Liver (tissue), 3 donors: ENCODE measurements at regions not wholly inside any gene's neighbourhood (a gene's known extent, or its start where the extent isn't known, plus 50 kb on each side); places are given as distances from the start of the nearest gene placed in this dataset.

Experiments
- CTCF ChIP-seq: fragments of 150-350 bp; IDR thresholded peaks from 2 replicates; pipeline ENCODE4 v1.5.1; 2017; ENCODE audit warnings: improper control_type of control experiment, low read depth, low read length; ENCODE audit not compliant: missing input control
- EGR1 ChIP-seq, 2 donors: IDR thresholded peaks; 2 replicates each; pipeline ENCODE4 v1.6.1; 2016 to 2018; ENCODE audit warnings: antibody characterized with exemption in 2 of 2, low read depth in 2 of 2
- GABPA ChIP-seq, 2 donors: IDR thresholded peaks in 1 of 2; conservative IDR thresholded peaks in 1 of 2; 2 replicates each; pipeline ENCODE4 v1.6.1; 2016; ENCODE audit warnings: antibody characterized with exemption in 2 of 2, mild to moderate bottlenecking in 1 of 2, moderate library complexity in 1 of 2
- HNF4G ChIP-seq: IDR thresholded peaks from 2 replicates; pipeline ENCODE4 v1.6.1; 2016; ENCODE audit warnings: antibody characterized with exemption
- JUND ChIP-seq, 2 donors: IDR thresholded peaks; 2 replicates each; pipeline ENCODE4 v1.6.1; 2016; ENCODE audit warnings: antibody characterized with exemption in 2 of 2
- NR2F2 ChIP-seq: IDR thresholded peaks from 2 replicates; pipeline ENCODE4 v1.6.1; 2016; ENCODE audit warnings: antibody characterized with exemption
- RAD21 ChIP-seq, 2 donors: IDR thresholded peaks; 2 replicates each; pipeline ENCODE4 v1.6.1; 2016; ENCODE audit warnings: antibody characterized with exemption in 2 of 2, mild to moderate bottlenecking in 2 of 2
- RXRA ChIP-seq, 2 donors: IDR thresholded peaks; 2 replicates each; pipeline ENCODE4 v1.6.1; 2017 to 2018; ENCODE audit warnings: antibody characterized with exemption in 2 of 2, mild to moderate bottlenecking in 1 of 2
- SP1 ChIP-seq: IDR thresholded peaks from 2 replicates; pipeline ENCODE4 v1.6.1; 2018; ENCODE audit warnings: antibody characterized with exemption, mild to moderate bottlenecking
- TAF1 ChIP-seq: conservative IDR thresholded peaks from 2 replicates; pipeline ENCODE4 v1.6.1; 2016; ENCODE audit warnings: antibody characterized with exemption, mild to moderate bottlenecking
- YY1 ChIP-seq: IDR thresholded peaks from 2 replicates; pipeline ENCODE4 v1.6.1; 2016; ENCODE audit warnings: antibody characterized with exemption, mild to moderate bottlenecking
- TF ChIP-seq, protein P1 (sequence below): IDR thresholded peaks from 2 replicates; pipeline ENCODE4 v1.6.1; 2016; ENCODE audit warnings: antibody characterized with exemption
- TF ChIP-seq, protein P2 (sequence below): IDR thresholded peaks from 2 replicates; pipeline ENCODE4 v1.6.1; 2016; ENCODE audit warnings: antibody characterized with exemption, mild to moderate bottlenecking
- TF ChIP-seq, protein P3 (sequence below): IDR thresholded peaks from 2 replicates; pipeline ENCODE4 v1.6.1; 2016; ENCODE audit warnings: antibody characterized with exemption
- donor health status: healthy.
- donor health status: healthy.

GRCh38 chr2:200199576-200200263 lies 106.8 kb upstream of the SPATS2L start:
- TF ChIP-seq CTCF, result no peak
- TF ChIP-seq HNF4G, result no peak
- TF ChIP-seq, protein P1, sequence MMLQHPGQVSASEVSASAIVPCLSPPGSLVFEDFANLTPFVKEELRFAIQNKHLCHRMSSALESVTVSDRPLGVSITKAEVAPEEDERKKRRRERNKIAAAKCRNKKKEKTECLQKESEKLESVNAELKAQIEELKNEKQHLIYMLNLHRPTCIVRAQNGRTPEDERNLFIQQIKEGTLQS, result no peak
- TF ChIP-seq RAD21 (IDR thresholded peaks at IDR 0.05), result no peak
- no peak for TF ChIP-seq YY1
- no peak for TF ChIP-seq RXRA (IDR thresholded peaks at IDR 0.05)
- no peak for TF ChIP-seq EGR1 (IDR thresholded peaks at IDR 0.05; ENCODE audit: low read depth in 2 of 2)
- TF ChIP-seq GABPA (IDR thresholded peaks at IDR 0.05 in 1 of 2, conservative IDR thresholded peaks at IDR 0.05 in 1 of 2), result no peak
- TF ChIP-seq TAF1, result no peak
- TF ChIP-seq, protein P2, sequence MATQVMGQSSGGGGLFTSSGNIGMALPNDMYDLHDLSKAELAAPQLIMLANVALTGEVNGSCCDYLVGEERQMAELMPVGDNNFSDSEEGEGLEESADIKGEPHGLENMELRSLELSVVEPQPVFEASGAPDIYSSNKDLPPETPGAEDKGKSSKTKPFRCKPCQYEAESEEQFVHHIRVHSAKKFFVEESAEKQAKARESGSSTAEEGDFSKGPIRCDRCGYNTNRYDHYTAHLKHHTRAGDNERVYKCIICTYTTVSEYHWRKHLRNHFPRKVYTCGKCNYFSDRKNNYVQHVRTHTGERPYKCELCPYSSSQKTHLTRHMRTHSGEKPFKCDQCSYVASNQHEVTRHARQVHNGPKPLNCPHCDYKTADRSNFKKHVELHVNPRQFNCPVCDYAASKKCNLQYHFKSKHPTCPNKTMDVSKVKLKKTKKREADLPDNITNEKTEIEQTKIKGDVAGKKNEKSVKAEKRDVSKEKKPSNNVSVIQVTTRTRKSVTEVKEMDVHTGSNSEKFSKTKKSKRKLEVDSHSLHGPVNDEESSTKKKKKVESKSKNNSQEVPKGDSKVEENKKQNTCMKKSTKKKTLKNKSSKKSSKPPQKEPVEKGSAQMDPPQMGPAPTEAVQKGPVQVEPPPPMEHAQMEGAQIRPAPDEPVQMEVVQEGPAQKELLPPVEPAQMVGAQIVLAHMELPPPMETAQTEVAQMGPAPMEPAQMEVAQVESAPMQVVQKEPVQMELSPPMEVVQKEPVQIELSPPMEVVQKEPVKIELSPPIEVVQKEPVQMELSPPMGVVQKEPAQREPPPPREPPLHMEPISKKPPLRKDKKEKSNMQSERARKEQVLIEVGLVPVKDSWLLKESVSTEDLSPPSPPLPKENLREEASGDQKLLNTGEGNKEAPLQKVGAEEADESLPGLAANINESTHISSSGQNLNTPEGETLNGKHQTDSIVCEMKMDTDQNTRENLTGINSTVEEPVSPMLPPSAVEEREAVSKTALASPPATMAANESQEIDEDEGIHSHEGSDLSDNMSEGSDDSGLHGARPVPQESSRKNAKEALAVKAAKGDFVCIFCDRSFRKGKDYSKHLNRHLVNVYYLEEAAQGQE, result no peak
- TF ChIP-seq, protein P3, sequence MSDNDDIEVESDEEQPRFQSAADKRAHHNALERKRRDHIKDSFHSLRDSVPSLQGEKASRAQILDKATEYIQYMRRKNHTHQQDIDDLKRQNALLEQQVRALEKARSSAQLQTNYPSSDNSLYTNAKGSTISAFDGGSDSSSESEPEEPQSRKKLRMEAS, result no peak
- TF ChIP-seq JUND (IDR thresholded peaks at IDR 0.05), result no peak
- no peak for TF ChIP-seq SP1
- TF ChIP-seq NR2F2, result no peak
